GM21619 (cell line): ENCODE measurements at regions not wholly inside any gene's neighbourhood (a gene's known extent, or its start where the extent isn't known, plus 50 kb on each side); places are given as distances from the start of the nearest gene placed in this dataset.
"Not testable (repeated sequence)": the region's sequence is repeated elsewhere in the genome, so short reads cannot be mapped to it uniquely, and the experiment has no call there.

Experiments used
- ATAC-seq: cut with Tn5 transposase; IDR thresholded peaks from one replicate; pipeline ENCODE4 v1.9.1; 2021; ENCODE audit not compliant: unreplicated experiment

- ATAC-seq = no peak
Measured at GRCh38 chr2:190005513-190005912, 57.0 kb downstream of the MSTN start.

- ATAC-seq = no peak
Measured at GRCh38 chr2:189999661-190000060, 62.9 kb downstream of the MSTN start.

- not testable (repeated sequence) for ATAC-seq
Measured at GRCh38 chr2:189998665-189999064, 63.9 kb downstream of the MSTN start.

GRCh38 chr2:189997016-189997415, 65.5 kb downstream of the MSTN start:
- ATAC-seq = no peak

- no peak for ATAC-seq
Measured at GRCh38 chr2:189995679-189996078, 66.8 kb downstream of the MSTN start.

- no peak for ATAC-seq
Measured at GRCh38 chr2:189982780-189983394, 79.6 kb downstream of the MSTN start.

- ATAC-seq = no peak
Measured at GRCh38 chr2:189982087-189982486, 80.4 kb downstream of the MSTN start.

GRCh38 chr2:189976488-189976887, 86.0 kb downstream of the MSTN start:
- ATAC-seq = not testable (repeated sequence)

GRCh38 chr2:189960346-189960745, 102.2 kb downstream of the MSTN start:
- no peak for ATAC-seq

GRCh38 chr2:189959450-189959849, 103.1 kb downstream of the MSTN start:
- ATAC-seq = no peak

GRCh38 chr2:189954989-189955388, 107.5 kb downstream of the MSTN start:
- peak; percentile 56 for ATAC-seq

- ATAC-seq = peak; percentile 88
Measured at GRCh38 chr2:189952536-189953109, 109.9 kb downstream of the MSTN start.

- peak; percentile 32 for ATAC-seq
Measured at GRCh38 chr2:189951791-189952535, 110.6 kb downstream of the MSTN start.

- ATAC-seq = no peak
Measured at GRCh38 chr2:189943009-189943408, 119.5 kb downstream of the MSTN start.

- ATAC-seq = no peak
Measured at GRCh38 chr2:189940913-189941312, 121.6 kb downstream of the MSTN start.

GRCh38 chr2:189937691-189938090, 124.8 kb downstream of the MSTN start:
- ATAC-seq = no peak

- ATAC-seq = no peak
Measured at GRCh38 chr2:189933911-189934399, 128.6 kb downstream of the MSTN start.

GRCh38 chr2:189933041-189933440, 129.5 kb downstream of the MSTN start:
- ATAC-seq = peak; percentile 98

- no peak for ATAC-seq
Measured at GRCh38 chr2:189927823-189928222, 134.7 kb downstream of the MSTN start.
